GM18951 (cell line): ENCODE measurements at regions not wholly inside any gene's neighbourhood (a gene's known extent, or its start where the extent isn't known, plus 50 kb on each side); places are given as distances from the start of the nearest gene placed in this dataset.

Experiments used
- POLR2A ChIP-seq: IDR thresholded peaks from 4 replicates; pipeline ENCODE4 v1.6.1; 2011; ENCODE audit warnings: mild to moderate bottlenecking; ENCODE audit not compliant: insufficient read length, insufficient read depth; ENCODE audit errors: extremely low read depth
- in situ Hi-C: fragments of 300-500 bp; cut with MboI; formaldehyde crosslinking; loops from one replicate; pipeline ENCODE4 v1.12.0; 2022; ENCODE audit warnings: low sequenced_read_pairs, mixed read lengths, inconsistent platforms; ENCODE audit not compliant: unreplicated experiment

DNA sequence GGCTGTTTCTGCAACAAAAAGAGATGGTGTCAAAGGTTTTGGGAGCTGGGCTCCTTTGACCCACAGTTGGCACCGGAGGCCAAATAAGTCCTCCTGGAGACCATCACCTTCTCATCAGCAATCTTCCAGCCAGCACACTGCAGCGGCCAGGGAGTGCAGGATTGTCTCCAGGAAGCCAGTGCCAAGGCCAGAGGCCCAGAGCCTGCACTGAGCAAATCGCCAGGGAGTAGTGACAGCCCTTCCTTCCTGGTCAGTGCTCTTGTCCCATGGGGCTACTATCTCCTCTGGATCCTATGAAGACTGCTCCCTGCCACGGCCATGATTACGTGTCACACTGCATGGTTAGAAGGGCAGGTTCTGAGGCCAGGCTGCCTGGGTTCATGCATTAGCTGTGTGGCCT is 134.3 kb upstream of the CRHR1 start:
- TF ChIP-seq POLR2A: no peak
- in situ Hi-C loops: loop anchor here (10.0 to 25.0 kb wide), 2 partner anchors 137 to 175 kb away; no protein-coding TSS in a partner anchor

DNA sequence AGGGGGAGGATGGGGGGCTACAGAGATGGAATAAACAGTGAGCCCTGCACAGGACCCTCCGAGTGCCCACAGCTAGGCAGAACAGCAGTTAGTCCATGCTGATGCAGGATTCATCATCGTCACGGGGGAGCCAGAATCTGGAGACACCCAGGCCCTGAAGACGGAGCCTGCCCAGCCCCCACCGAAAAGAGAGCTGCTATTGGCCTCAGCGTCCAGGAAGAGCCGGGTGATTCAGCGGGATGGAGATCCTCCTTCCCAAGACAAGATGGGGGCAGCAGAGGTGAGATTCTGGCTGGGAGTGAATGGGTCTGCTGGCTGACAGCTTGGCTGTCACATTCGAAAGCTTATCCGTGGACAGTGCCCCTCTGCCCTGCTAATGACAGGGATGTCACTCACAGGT is 133.6 kb upstream of the CRHR1 start:
- in situ Hi-C loops: loop anchor here (25.0 kb wide), 1 partner anchor 138 kb away; no protein-coding TSS in a partner anchor
- TF ChIP-seq POLR2A: no peak

DNA sequence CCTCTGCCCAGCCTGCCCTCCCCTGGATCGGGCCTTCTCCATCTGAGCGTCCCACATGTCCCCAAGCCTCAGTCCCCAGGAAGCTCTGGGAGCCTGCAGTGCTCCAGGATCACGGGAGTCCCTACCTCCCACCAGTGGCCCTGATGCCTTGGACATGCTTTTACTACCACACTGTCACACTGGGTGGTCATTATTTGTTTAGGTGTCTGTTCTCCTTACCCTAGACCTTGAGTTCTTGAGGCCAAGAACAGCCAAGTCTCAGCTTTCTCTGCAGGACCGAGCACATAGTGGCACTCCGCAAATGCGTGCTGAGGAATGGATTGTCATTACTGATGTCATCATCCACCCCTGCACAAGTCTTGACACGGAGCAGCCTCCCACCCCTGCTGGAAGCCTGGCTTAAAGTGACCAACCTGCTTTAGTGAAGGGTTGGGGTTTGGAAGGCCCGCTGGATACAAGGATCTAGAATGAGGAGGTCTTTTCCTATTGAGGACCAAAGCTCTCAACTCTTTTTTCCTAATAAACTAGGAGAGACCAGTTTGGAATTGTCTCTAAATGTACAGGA is 132.9 kb upstream of the CRHR1 start:
- in situ Hi-C loops: loop anchor here (25.0 kb wide), 1 partner anchor 139 kb away; no protein-coding TSS in a partner anchor
- no peak for TF ChIP-seq POLR2A

DNA sequence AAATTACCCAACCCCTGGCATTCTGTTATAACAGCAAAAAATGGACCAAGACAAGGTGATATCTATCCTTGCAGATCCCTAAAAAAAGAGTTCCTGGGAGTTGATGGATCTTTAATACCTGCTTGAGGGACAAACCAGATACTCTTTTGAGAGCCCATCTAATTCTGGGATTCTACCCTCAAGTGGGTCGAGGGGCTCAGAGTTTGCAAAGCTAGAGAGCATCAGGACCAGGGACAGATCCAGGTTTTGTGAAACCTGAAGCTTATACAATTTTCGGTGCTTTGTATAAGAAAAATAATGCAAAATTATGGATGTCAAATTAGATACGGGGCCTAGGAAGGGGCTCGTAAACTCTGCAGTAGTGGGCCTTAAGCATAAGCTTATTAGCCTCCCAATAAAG is 130.5 kb upstream of the CRHR1 start:
- in situ Hi-C loops: loop anchor here (25.0 kb wide), 1 partner anchor 141 kb away; no protein-coding TSS in a partner anchor
- TF ChIP-seq POLR2A: no peak

DNA sequence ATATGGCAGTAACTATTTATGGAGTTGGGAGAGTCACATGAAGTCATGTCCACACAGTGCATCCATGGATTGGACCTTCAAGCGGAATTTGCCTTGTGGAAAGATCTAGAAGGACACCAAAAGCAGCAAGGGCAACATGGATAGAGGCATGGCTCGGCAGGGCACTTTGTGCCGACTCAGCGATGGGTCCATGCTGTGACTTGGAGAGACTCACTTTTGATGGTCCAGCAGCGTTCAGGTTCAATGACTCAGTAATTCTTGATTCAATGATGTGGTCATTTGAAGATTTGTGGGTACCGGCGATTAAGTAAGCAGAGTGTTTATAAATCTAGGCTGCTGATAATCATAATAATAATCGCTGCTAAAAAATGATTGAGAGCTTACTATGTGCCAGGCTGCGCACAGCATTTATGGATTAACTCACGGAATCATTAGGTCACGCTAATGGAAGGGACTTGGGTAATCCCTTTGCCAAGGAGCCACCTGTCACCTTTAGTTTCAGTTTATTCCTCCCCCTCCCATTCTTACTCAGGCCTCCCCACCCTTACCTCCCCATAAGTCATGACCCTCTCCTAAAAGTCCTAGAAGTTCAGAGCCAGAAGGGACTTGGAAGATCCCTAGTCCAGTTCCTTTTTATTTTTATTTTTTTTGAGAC is 127.5 kb upstream of the CRHR1 start:
- TF ChIP-seq POLR2A: no peak
- in situ Hi-C loops: loop anchor here (25.0 kb wide), 1 partner anchor 144 kb away; no protein-coding TSS in a partner anchor

DNA sequence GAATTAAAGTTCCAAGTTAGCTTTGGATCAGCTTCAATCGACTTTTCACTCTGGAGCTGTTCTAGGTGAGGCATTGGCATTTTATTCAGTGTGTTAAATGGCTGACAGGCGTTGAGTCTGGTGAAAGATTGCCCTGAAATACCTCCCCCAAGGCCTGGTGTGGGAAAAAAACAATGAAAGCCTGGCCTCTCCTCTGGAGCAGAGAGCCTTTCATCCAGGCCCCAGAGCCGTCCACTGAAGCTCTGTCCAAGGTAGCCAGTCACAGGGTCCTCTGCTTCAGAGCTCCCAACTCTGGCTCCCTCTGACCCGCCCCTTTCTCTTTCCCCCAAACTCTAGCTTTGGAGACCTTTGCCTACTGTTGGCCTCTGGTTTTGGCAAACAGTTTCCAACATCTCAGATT is 123.6 kb upstream of the CRHR1 start:
- in situ Hi-C loops: loop anchor here (25.0 kb wide), 1 partner anchor 148 kb away; no protein-coding TSS in a partner anchor
- no peak for TF ChIP-seq POLR2A

DNA sequence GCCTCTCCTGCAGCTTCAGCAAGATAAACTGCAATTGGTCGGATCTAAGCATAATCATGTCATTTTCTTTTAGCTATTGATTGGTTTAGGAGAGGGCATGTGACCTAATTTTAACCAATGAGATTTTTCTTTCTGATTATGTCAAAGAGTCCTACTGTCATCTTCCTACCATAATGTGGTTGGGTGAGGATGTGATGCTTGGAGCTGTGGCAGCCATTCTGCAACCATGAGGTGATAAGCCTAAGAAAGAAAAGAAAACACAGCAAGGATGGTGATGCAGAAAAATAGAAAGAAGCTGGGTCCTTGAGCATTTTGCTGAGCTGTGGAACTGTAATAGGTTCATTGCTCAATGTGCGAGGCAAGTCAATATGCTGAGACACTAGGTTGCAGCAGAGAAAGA is 121.7 kb upstream of the CRHR1 start:
- in situ Hi-C loops: loop anchor here (25.0 kb wide), 1 partner anchor 150 kb away; no protein-coding TSS in a partner anchor
- TF ChIP-seq POLR2A: no peak

DNA sequence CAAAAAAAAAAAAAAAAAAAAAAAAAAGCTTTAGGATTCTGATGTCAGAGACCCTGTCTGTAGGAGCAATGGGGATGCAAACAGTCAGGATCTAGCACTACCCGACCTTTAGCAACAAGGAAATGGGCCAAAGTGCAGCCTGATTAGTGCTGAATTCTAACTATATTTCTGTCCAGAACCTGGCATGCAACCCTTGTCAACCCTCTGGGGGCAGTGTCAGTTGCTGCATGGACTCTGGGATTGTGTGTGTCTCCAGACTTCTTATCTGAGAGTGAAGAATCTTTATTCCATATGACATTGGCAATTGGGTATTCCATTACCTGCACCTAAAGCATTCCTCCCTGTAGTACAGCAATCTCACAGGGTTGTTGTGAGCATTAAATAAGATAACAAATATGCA is 120.3 kb upstream of the CRHR1 start:
- in situ Hi-C loops: loop anchor here (25.0 kb wide), 1 partner anchor 151 kb away; no protein-coding TSS in a partner anchor
- no peak for TF ChIP-seq POLR2A

DNA sequence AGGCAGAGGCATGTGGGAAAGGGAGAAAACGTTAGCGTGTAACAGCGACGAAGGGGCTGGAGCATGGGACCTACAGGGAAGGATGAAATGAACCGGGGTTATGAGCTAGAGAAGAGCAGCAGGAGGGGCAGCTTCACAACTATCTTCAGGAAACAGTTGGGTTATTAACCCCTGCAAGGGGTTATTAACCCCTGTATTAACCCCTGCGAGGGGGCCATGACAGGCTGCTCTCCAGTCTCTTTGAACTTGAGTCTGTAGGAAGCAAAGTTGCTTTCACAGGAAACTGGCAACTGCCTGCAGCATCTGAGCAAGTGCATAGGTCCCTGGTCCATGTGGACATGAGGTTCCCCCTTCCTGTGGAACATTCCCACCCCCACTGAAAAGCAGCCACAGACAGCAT is 119.2 kb upstream of the CRHR1 start:
- in situ Hi-C loops: loop anchor here (25.0 kb wide), 1 partner anchor 153 kb away; no protein-coding TSS in a partner anchor
- TF ChIP-seq POLR2A: no peak

DNA sequence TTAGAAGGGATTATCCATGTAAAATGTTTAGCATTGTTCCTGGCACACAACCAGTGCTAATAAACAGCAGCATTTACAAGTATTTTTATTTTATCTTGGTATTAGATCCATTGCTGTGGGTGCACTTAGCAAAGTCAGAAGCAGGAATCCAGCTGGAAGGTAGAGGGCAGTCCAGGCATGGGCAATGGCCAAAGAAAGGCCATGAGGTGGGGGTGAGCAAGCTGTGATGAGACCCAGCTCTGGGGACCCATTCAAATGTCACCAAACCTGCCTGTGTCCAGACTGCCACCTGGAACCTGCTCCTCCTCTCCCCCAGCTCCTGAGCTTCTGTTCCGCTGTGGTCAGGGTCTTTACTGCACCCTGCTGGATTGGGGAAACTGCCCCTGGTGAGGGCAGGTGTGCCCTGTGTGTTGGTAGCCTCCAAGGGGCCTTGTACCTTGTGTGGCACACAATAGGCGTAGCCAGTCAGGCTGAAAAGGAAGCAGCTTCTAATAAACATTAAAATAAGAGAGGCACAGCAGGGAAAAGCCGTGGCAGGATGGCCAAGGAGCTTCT is 118.0 kb upstream of the CRHR1 start:
- TF ChIP-seq POLR2A: no peak
- in situ Hi-C loops: loop anchor here (25.0 kb wide), 1 partner anchor 154 kb away; no protein-coding TSS in a partner anchor

DNA sequence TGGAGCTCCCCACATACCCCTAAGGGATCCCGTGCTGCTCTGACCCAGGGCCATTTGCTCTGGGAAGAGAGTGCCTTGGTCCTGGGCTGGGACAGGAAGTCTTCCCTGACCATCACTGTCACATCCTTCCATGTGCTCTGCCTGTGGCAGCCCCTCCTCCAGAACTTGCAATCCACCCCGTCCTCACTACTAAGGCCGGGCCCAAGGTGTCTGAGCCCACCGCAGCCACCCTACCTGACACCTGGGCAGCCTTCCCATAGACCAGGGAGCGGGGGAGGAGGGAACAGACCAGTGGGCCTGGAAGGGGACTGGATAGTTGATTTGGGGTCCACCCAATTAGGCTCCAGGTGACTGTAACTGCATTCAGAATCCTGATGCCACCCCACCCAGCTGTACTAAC is 117.5 kb upstream of the CRHR1 start:
- in situ Hi-C loops: loop anchor here (25.0 kb wide), 1 partner anchor 154 kb away; no protein-coding TSS in a partner anchor
- TF ChIP-seq POLR2A: no peak

DNA sequence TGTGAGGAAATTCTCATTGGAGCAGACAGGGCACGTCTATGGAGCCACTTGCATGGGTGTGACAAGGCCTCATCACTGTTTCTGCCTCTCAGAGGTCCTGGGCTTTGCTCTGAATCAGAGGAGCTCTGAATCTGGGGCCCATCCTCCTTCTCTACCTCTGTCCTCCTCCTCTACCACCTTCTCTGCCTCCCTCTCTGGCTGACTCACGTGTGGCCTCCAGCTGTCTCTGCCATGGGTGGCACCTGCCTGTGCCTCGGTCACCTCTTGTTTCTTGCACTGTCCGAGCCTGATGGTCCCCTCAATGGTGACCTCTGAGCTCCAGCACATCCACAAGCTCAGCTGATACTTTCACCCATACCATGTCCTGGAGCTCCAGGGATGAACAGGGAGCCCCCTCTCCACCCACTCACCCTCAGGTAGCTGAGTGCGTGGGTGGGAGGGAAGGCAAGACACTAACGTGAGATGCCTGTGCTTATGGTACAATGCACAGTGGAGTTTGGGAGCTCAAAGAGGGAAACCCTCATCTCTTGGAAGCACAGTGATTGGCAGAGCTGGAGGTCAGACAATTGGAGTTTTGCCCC is 116.4 kb upstream of the CRHR1 start:
- TF ChIP-seq POLR2A: no peak
- in situ Hi-C loops: loop anchor here (25.0 kb wide), 1 partner anchor 155 kb away; no protein-coding TSS in a partner anchor

DNA sequence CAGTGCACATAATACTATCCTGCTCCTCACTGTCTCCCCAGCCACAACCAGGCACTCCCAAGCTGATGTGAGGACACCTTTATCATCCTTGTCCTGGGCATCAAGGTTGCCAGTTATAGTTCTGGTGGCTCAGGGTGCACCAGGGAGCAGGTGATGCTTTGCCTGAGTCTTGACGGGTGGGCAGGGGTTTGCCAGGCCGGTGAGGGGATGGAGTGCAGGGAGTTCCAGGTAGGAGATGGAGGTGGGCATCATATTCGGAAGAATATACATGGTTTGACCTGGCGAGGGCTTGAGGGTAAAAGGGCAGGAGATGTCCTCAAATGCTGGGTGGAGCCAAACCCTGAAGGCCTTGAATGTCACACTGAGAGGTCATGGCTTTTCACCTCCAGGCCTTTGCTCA is 115.8 kb upstream of the CRHR1 start:
- TF ChIP-seq POLR2A: no peak
- in situ Hi-C loops: loop anchor here (25.0 kb wide), 1 partner anchor 156 kb away; no protein-coding TSS in a partner anchor
